ENCODE measurements at regions not wholly inside any gene's neighbourhood (a gene's known extent, or its start where the extent isn't known, plus 50 kb on each side); places are given as distances from the start of the nearest gene placed in this dataset.

GRCh38 chr3:155010416-155010815, 69.7 kb upstream of the MME start:
- no peaks in the 10 kb centered on the region for H3K4me1 Mint-ChIP-seq (ENCODE audit: low read depth)
- H3K27ac Mint-ChIP-seq (ENCODE audit: unreplicated experiment) = no peak overlapping the region
- no peaks in the 10 kb centered on the region for H3K36me3 Mint-ChIP-seq (ENCODE audit: low read depth)
- DNase-seq (ENCODE audit: low spot score) = no peak
- H3K27me3 Mint-ChIP-seq (ENCODE audit: low read depth) = no peaks in the 10 kb centered on the region
- H3K9me3 Mint-ChIP-seq (ENCODE audit: low read depth) = no peaks in the 10 kb centered on the region
- no peak overlapping the region for H3K4me3 Mint-ChIP-seq (ENCODE audit: unreplicated experiment)
- no peak for TF ChIP-seq CTCF (IDR thresholded peaks at IDR 0.05)

- no peaks in the 10 kb centered on the region for H3K36me3 Mint-ChIP-seq (ENCODE audit: low read depth)
- TF ChIP-seq CTCF (IDR thresholded peaks at IDR 0.05) = no peak
- H3K4me3 Mint-ChIP-seq (ENCODE audit: unreplicated experiment) = no peak overlapping the region
Measured at GRCh38 chr3:155009217-155009616, 70.9 kb upstream of the MME start.

GRCh38 chr3:155007729-155008128, 72.4 kb upstream of the MME start:
- Mint-ChIP-seq H3K36me3 (ENCODE audit: low read depth) (peaks cover 1% of the 10 kb centered on the region), H3K27ac (ENCODE audit: unreplicated experiment) (no peak overlapping the region), H3K27me3 (ENCODE audit: low read depth) (no peaks in the 10 kb centered on the region), H3K4me1 (ENCODE audit: low read depth) (no peaks in the 10 kb centered on the region), H3K9me3 (ENCODE audit: low read depth) (no peaks in the 10 kb centered on the region), H3K4me3 (ENCODE audit: unreplicated experiment) (no peak overlapping the region)
- no peak for TF ChIP-seq CTCF (IDR thresholded peaks at IDR 0.05)
- DNase-seq (ENCODE audit: low spot score) = no peak

More at GRCh38 chr3:155009217-155009616, 70.9 kb upstream of the MME start:
- H3K4me1 Mint-ChIP-seq (ENCODE audit: low read depth) = no peaks in the 10 kb centered on the region
- H3K27me3 Mint-ChIP-seq (ENCODE audit: low read depth) = no peaks in the 10 kb centered on the region
- H3K27ac Mint-ChIP-seq (ENCODE audit: unreplicated experiment) = no peak overlapping the region
- DNase-seq (ENCODE audit: low spot score) = no peak
- H3K9me3 Mint-ChIP-seq (ENCODE audit: low read depth) = no peaks in the 10 kb centered on the region

GRCh38 chr3:155001289-155002010, 78.7 kb upstream of the MME start:
- H3K27ac Mint-ChIP-seq (ENCODE audit: unreplicated experiment) = no peak overlapping the region
- peaks cover 1% of the 10 kb centered on the region for H3K36me3 Mint-ChIP-seq (ENCODE audit: low read depth)
- H3K9me3 Mint-ChIP-seq (ENCODE audit: low read depth) = no peaks in the 10 kb centered on the region
- H3K4me1 Mint-ChIP-seq (ENCODE audit: low read depth) = no peaks in the 10 kb centered on the region
- H3K4me3 Mint-ChIP-seq (ENCODE audit: unreplicated experiment) = no peak overlapping the region
- no peak for TF ChIP-seq CTCF (IDR thresholded peaks at IDR 0.05)
- H3K27me3 Mint-ChIP-seq (ENCODE audit: low read depth) = no peaks in the 10 kb centered on the region
- DNase-seq (ENCODE audit: low spot score) = no peak

GRCh38 chr3:154992655-154993054, 87.5 kb upstream of the MME start:
- no peak overlapping the region for H3K27ac Mint-ChIP-seq (ENCODE audit: unreplicated experiment)
- no peak overlapping the region for H3K4me3 Mint-ChIP-seq (ENCODE audit: unreplicated experiment)
- DNase-seq (ENCODE audit: low spot score) = no peak
- TF ChIP-seq CTCF (IDR thresholded peaks at IDR 0.05) = no peak
- peaks cover 5% of the 10 kb centered on the region for H3K9me3 Mint-ChIP-seq (ENCODE audit: low read depth)
- no peaks in the 10 kb centered on the region for H3K36me3 Mint-ChIP-seq (ENCODE audit: low read depth)
- no peaks in the 10 kb centered on the region for H3K4me1 Mint-ChIP-seq (ENCODE audit: low read depth)
- peaks cover 5% of the 10 kb centered on the region for H3K27me3 Mint-ChIP-seq (ENCODE audit: low read depth)
